Breast epithelium (tissue), 3 donors: ENCODE measurements at regions not wholly inside any gene's neighbourhood (a gene's known extent, or its start where the extent isn't known, plus 50 kb on each side); places are given as distances from the start of the nearest gene placed in this dataset.

Experiments
- POLR2AphosphoS5 ChIP-seq, 3 donors: sonication (generic); formaldehyde crosslinking; IDR thresholded peaks; one replicate each; pipeline ENCODE4 v1.6.1; 2017; ENCODE audit warnings: antibody characterized with exemption in 3 of 3
- TF ChIP-seq, protein P1 (sequence below), 3 donors: fragments of 450-650 bp; IDR thresholded peaks; one replicate each; pipeline ENCODE4 v1.5.1; 2016 to 2017; ENCODE audit warnings: antibody characterized with exemption in 3 of 3, mild to moderate bottlenecking in 3 of 3, moderate library complexity in 3 of 3

DNA sequence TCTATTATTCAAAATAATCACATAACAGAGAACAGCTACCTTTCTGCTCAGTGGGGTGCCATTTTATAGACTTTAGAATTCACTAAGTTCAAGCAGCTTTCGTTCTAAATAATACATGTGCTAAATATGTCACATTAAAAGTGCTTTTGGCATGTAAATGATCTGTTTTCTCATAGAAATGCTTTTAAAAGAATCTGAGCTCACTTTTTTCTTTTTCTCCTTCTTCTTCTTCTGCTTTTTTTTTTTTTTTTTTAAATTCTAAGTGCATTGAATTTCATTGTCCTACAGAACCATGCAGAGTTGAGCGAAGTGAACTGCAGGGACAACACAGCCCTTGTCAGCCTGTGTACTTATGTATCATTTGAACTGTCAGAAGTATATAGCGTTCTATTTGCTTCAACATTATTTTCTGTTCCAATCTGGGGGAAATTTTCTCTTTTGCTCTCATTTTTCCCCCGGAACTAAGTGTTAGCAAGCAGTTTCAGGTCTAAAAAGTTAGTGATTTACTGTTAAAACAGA lies 193.8 kb upstream of the TMCO5A start:
- TF ChIP-seq, protein P1, sequence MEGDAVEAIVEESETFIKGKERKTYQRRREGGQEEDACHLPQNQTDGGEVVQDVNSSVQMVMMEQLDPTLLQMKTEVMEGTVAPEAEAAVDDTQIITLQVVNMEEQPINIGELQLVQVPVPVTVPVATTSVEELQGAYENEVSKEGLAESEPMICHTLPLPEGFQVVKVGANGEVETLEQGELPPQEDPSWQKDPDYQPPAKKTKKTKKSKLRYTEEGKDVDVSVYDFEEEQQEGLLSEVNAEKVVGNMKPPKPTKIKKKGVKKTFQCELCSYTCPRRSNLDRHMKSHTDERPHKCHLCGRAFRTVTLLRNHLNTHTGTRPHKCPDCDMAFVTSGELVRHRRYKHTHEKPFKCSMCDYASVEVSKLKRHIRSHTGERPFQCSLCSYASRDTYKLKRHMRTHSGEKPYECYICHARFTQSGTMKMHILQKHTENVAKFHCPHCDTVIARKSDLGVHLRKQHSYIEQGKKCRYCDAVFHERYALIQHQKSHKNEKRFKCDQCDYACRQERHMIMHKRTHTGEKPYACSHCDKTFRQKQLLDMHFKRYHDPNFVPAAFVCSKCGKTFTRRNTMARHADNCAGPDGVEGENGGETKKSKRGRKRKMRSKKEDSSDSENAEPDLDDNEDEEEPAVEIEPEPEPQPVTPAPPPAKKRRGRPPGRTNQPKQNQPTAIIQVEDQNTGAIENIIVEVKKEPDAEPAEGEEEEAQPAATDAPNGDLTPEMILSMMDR (IDR thresholded peaks at IDR 0.05): no peak
- no peak for TF ChIP-seq POLR2AphosphoS5 (IDR thresholded peaks at IDR 0.05)
